ENCODE measurements at regions not wholly inside any gene's neighbourhood (a gene's known extent, or its start where the extent isn't known, plus 50 kb on each side); places are given as distances from the start of the nearest gene placed in this dataset.

DNA sequence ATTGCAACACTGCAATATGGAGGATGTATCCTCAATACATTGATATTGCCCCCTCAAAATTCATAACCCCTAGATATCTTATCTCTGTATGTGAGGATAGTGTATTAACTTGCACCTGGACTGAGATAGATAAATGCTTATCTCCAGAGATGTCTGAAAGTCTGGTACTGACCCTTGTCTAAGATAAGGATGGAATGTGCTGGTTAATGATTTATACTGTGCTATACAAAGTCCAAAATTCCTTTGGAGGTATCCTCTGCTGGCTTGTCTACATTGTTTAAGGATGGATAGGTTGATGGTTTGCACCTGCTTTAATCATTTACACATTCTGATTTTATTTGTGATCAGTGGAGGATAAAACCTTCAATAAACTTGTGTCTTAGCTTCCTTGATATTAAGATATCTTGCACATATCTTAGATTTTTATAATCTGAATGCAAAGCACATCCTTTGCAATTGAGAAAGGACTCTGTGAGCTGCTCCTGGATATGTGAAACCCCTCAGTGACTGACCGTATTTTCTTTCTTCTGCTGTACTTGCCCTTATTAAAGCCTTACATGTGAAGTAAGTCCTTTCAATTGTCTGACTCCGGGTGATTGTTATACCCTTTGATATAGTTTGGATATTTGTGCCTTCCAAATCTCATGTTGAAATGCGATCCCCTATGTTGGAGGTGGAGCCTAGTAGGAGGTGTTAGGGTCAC lies 430.3 kb upstream of the MAOA start:
- intact Hi-C loops (cut with DNase I), result no loop called here
- TF ChIP-seq EP300 (IDR thresholded peaks at IDR 0.05), result no peak
- TF ChIP-seq, protein P1, sequence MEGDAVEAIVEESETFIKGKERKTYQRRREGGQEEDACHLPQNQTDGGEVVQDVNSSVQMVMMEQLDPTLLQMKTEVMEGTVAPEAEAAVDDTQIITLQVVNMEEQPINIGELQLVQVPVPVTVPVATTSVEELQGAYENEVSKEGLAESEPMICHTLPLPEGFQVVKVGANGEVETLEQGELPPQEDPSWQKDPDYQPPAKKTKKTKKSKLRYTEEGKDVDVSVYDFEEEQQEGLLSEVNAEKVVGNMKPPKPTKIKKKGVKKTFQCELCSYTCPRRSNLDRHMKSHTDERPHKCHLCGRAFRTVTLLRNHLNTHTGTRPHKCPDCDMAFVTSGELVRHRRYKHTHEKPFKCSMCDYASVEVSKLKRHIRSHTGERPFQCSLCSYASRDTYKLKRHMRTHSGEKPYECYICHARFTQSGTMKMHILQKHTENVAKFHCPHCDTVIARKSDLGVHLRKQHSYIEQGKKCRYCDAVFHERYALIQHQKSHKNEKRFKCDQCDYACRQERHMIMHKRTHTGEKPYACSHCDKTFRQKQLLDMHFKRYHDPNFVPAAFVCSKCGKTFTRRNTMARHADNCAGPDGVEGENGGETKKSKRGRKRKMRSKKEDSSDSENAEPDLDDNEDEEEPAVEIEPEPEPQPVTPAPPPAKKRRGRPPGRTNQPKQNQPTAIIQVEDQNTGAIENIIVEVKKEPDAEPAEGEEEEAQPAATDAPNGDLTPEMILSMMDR (IDR thresholded peaks at IDR 0.05), result no peak
- TF ChIP-seq POLR2A (IDR thresholded peaks at IDR 0.05), result no peak
- Histone ChIP-seq H3K27ac (no peak overlapping the region), H3K9me3 (no peaks in the 10 kb centered on the region), H3K4me3 (no peak overlapping the region), H3K4me1 (ENCODE audit: insufficient read depth) (no peaks in the 10 kb centered on the region), H3K36me3 (no peaks in the 10 kb centered on the region), H3K27me3 (no peaks in the 10 kb centered on the region)
- DNase-seq, result no peak
- 63 to 71% (median 69%) methylated on average over 3 of the region's 3 CpGs for WGBS, 3 donors

DNA sequence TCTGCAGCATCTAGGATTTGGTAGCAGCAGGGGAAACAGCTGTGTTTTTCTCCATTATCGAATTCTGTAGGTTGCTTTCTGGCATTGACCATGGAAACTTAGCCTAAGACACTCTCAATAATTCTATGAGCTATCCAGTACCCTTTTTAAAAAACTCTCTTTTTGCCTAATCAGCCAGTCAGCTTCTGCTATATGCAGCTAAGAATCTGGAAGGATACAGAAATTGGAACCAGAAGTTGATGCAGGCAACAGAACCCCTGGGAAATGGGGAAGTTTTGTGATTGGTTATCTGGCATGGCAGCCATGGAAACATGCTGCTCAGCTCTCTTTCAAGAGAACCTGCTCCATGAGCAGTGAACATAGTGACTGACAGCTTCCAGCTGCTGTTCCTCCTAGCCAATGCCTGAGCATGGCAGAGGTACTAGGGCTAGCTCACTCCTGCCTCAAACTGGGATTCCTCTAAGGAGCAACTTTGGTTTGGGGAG lies 417.6 kb upstream of the MAOA start:
- WGBS, 3 donors, result 29 to 50% (median 45%) methylated on average over 1 of the region's 1 CpG

DNA sequence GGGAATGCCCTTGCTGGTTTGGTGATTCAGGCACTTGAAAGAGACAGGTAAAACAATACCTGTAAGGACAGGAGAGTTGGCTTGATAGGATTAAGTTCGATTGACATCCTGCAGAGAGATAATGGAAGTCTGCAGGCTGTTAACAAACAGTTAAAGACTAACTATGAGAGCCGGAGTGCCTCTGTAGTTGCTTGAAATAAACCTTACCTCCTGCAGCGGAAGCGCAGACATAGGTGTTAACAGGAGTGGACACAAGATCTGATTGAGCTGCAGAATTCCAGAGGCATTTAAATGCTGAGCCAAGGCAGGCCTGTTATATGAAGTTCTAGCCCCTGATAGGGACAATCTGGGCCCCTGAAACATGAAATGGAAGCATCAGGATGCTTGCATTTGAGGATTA lies 416.7 kb upstream of the MAOA start:
- intact Hi-C loops (cut with DNase I), result no loop called here
- Histone ChIP-seq H3K36me3 (no peaks in the 10 kb centered on the region), H3K27me3 (no peaks in the 10 kb centered on the region), H3K4me3 (no peak overlapping the region), H3K27ac (no peak overlapping the region), H3K9me3 (no peaks in the 10 kb centered on the region), H3K4me1 (ENCODE audit: insufficient read depth) (no peaks in the 10 kb centered on the region)
- no peak for DNase-seq
- WGBS, 3 donors, result 67 to 78% (median 74%) methylated on average over 4 of the region's 4 CpGs
- TF ChIP-seq POLR2A (IDR thresholded peaks at IDR 0.05), result no peak

More for the DNA sequence above, 417.6 kb upstream of the MAOA start:
- TF ChIP-seq EP300 (IDR thresholded peaks at IDR 0.05) (no peak), POLR2A (IDR thresholded peaks at IDR 0.05) (no peak)
- TF ChIP-seq, protein P1 (IDR thresholded peaks at IDR 0.05), result no peak
- Histone ChIP-seq H3K36me3 (no peaks in the 10 kb centered on the region), H3K27ac (no peak overlapping the region), H3K27me3 (no peaks in the 10 kb centered on the region), H3K4me1 (ENCODE audit: insufficient read depth) (no peaks in the 10 kb centered on the region), H3K4me3 (no peak overlapping the region), H3K9me3 (no peaks in the 10 kb centered on the region)
- intact Hi-C loops (cut with DNase I), result no loop called here
- no peak for DNase-seq

DNA sequence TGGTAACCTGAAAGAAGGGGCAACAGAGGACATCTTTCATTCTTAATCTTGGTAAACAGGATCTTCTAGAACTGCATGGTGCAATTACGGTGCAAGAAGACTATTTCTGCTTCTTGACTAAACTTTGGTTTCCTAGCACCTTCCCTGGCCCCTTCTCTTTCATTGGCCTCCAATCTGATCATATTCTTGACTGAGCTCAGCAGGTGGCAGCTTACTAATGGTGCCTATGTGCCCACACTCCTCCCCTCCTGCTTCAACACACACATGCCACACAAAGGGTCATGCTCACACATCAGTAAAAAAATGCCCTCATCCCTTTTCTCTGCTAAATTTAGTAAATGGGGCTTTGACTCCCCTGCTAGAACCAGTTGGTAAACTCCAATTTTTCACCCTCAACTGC lies 400.5 kb upstream of the MAOA start:
- intact Hi-C loops (cut with DNase I), result no loop called here
- Histone ChIP-seq H3K27me3 (no peaks in the 10 kb centered on the region), H3K4me3 (no peak overlapping the region), H3K36me3 (no peaks in the 10 kb centered on the region), H3K4me1 (ENCODE audit: insufficient read depth) (no peaks in the 10 kb centered on the region), H3K9me3 (no peaks in the 10 kb centered on the region), H3K27ac (no peak overlapping the region)
- WGBS, 3 donors, result 86 to 95% (median 86%) methylated on average over 1 of the region's 1 CpG
- DNase-seq, result no peak
- TF ChIP-seq EP300 (IDR thresholded peaks at IDR 0.05), result no peak
- TF ChIP-seq POLR2A (IDR thresholded peaks at IDR 0.05), result no peak
- TF ChIP-seq, protein P1 (IDR thresholded peaks at IDR 0.05), result no peak

DNA sequence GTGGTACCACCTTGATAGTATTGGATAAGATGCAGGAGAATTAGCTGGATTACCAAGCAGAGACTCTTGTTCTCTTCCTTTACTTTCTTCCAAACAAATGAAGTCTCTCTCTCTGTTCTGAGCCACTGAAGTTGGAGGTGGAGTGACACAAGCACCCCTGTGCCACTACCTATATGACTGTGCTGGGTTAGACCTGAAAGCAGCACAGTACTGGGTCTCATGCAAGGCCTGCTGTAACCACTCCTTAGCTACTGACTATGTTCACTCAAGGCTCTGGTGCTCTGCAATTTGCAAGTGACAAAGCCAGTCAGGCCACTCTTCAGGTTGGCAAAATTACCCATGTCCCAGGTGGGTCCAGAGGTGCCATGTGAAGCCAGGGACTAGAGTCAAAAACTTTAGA lies 389.6 kb upstream of the MAOA start:
- TF ChIP-seq EP300 (IDR thresholded peaks at IDR 0.05) (no peak), POLR2A (IDR thresholded peaks at IDR 0.05) (no peak)
- TF ChIP-seq, protein P1 (IDR thresholded peaks at IDR 0.05), result no peak
- no peaks in the 10 kb centered on the region for H3K36me3 ChIP-seq
- no peak overlapping the region for H3K27ac ChIP-seq
- H3K27me3 ChIP-seq, result no peaks in the 10 kb centered on the region
- intact Hi-C loops (cut with DNase I), result no loop called here
- no peak for DNase-seq
- no peaks in the 10 kb centered on the region for H3K9me3 ChIP-seq
- H3K4me3 ChIP-seq, result no peak overlapping the region
- H3K4me1 ChIP-seq (ENCODE audit: insufficient read depth), result no peaks in the 10 kb centered on the region
